Vagina (tissue), 2 donors: ENCODE measurements at regions not wholly inside any gene's neighbourhood (a gene's known extent, or its start where the extent isn't known, plus 50 kb on each side); places are given as distances from the start of the nearest gene placed in this dataset.

Experiments
- CTCF ChIP-seq, 3 experiments: fragments of 450-650 bp in 2 of 3; fragments of 200-600 bp in 1 of 3; sonication (generic) in 1 of 3; IDR thresholded peaks; one replicate each; pipeline ENCODE4 v1.5.1; 2017 to 2019; ENCODE audit warnings: antibody characterized with exemption in 3 of 3, mild to moderate bottlenecking in 2 of 3, moderate library complexity in 2 of 3
- POLR2AphosphoS5 ChIP-seq, 2 donors: sonication (generic); formaldehyde crosslinking; IDR thresholded peaks; one replicate each; pipeline ENCODE4 v1.9.0; 2017; ENCODE audit warnings: antibody characterized with exemption in 2 of 2, mild to moderate bottlenecking in 2 of 2, low read depth in 1 of 2; ENCODE audit not compliant: insufficient read depth in 1 of 2

DNA sequence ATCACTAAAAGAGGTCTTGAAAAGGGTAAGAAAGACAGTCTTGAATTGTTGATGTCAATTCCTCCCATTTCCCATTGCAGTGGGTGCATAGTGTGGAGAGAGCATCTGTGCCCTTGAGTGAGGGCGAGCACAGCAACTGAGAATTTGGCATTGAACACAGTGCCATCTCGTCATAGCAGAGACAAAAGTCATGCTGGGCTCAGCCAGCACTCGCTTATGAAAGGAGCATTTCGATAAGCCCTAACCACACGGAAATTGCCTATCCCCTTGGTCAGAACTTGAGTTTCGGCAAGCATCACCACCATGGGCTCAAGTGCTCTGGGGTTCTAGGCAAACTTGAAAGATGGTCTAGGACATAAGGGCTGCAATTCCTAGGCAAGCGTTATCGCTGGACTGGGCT, 712.8 kb upstream of the CDH10 start:
- TF ChIP-seq CTCF (IDR thresholded peaks at IDR 0.05) = no peak
- TF ChIP-seq POLR2AphosphoS5 (IDR thresholded peaks at IDR 0.05; ENCODE audit: insufficient read depth in 1 of 2, low read depth in 1 of 2) = no peak
